HG02840 (cell line): ENCODE measurements at regions not wholly inside any gene's neighbourhood (a gene's known extent, or its start where the extent isn't known, plus 50 kb on each side); places are given as distances from the start of the nearest gene placed in this dataset.
"Not testable (repeated sequence)": the region's sequence is repeated elsewhere in the genome, so short reads cannot be mapped to it uniquely, and the experiment has no call there.

ENCODE experiments used
- ATAC-seq: cut with Tn5 transposase; IDR thresholded peaks from one replicate; pipeline ENCODE4 v1.9.1; 2021; ENCODE audit warnings: mild to moderate bottlenecking, moderate library complexity, moderate number of reproducible peaks; ENCODE audit not compliant: unreplicated experiment, low FRiP score

GRCh38 chr5:91288118-91288916 is 94.8 kb downstream of the ARRDC3 start:
- no peak for ATAC-seq

- not testable (repeated sequence) for ATAC-seq
Observed at GRCh38 chr5:91285062-91285461, 98.1 kb downstream of the ARRDC3 start.

GRCh38 chr5:91283899-91284298 is 99.2 kb downstream of the ARRDC3 start:
- no peak for ATAC-seq

GRCh38 chr5:91283326-91283725 is 99.8 kb downstream of the ARRDC3 start:
- ATAC-seq, result no peak

- ATAC-seq, result no peak
Observed at GRCh38 chr5:91282210-91282609, 100.9 kb downstream of the ARRDC3 start.

- no peak for ATAC-seq
Observed at GRCh38 chr5:91281401-91281800, 101.7 kb downstream of the ARRDC3 start.

DNA sequence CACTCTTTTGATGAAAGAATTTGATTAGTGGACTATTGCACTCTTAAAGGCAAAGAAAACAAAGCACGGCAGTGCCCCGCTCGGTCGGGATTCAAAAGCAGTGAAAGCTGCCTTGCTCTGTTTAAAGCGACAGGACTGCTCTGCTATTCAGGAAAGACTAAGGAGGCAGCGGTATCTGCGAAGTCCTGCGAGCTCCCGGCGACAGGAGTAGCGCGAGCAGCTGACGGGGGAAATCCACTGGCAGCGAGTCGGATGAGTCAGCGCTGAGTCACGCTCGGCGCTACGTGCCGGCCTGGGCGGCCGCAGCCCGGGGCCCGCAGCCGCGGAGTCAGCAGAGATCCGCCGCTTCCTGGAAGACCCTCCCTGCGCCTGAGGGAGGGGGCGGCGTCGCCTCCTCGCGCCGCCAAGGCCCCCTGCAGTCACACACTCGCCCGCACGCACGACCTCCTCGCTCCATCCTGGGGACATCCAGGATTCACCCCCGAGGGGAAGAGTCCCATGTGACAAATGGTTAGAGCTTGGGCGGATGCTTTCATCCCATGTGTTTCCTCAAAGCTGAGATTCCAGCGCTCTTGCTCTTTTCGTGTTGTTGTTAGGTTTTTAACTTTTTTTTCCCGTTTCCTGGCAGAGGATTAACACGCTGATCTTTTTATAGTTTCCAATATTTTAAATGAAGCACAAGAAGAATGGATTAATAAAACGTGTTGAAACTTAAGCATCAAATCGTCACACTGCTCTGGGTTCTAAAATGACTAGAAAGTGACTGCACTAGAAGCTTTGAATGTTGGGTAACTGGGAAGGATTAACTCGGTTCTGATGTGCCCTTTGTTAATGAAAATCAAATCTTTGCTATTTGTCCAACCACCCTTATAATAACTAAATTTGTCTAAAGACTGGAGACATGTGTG is 102.5 kb downstream of the ARRDC3 start:
- ATAC-seq, result peak; percentile 91

GRCh38 chr5:91277840-91278239 is 105.3 kb downstream of the ARRDC3 start:
- no peak for ATAC-seq

GRCh38 chr5:91277093-91277626 is 106.0 kb downstream of the ARRDC3 start:
- no peak for ATAC-seq

DNA sequence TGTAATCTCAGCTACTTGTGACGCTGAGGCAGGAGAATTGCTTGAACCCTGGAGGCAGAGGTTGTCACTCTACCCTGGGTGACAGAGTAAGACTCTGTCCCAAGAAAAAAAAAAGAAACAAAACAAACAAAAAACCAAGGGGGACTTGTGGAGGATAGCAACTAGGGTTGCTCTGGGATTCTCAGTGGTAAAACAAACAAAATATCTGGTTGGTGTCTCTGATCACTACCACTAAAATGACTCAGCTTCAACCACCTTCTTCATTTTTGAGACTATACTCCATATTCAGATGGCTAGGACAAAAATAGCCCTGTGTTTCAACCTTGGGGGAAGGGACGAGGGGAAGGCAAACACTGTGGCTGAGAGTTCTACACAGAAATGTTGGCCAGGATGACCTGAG is 110.3 kb downstream of the ARRDC3 start:
- ATAC-seq, result peak; percentile 94

DNA sequence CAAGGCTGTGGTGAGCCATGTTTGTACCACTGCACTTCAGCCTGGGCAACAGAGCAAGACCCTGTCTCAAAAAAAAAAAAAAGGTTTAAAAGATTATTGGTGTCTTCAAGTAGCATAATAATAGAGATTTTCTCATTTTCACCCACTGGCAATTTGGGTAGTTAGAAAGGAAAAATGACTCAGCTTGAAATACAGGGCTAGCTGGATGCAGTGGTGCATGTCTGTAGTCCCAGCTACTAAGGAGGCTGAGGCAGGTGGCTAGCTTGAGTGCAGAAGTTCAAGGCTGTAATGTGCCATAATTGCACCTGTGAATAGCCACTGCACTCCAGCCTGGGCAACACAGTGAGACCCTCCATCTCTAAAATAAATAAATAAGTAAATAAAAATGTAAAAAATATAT is 111.1 kb downstream of the ARRDC3 start:
- ATAC-seq, result peak; percentile 48

DNA sequence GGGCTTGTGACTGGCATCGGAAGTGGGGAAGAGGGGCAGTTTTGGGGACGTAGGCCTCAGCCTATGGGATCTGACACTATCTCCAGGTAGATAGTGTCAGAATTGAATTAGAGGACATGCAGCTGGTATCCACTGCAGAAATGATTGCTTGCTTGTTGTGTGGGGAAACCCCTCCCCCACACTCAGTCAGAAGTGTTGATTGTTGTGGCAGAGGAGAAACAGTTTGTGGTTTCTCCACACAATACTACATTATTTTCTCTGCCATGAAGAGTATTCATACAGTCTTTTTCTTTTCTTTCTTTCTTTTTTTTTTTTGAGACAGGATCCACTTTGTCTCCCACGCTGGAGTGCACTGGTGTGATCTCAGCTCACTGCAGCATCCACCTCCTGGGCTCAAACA is 113.9 kb downstream of the ARRDC3 start:
- no peak for ATAC-seq

- peak; percentile 50 for ATAC-seq
Observed at GRCh38 chr5:91266184-91266705, 116.9 kb downstream of the ARRDC3 start.

- ATAC-seq, result no peak
Observed at GRCh38 chr5:91264311-91265051, 118.6 kb downstream of the ARRDC3 start.

DNA sequence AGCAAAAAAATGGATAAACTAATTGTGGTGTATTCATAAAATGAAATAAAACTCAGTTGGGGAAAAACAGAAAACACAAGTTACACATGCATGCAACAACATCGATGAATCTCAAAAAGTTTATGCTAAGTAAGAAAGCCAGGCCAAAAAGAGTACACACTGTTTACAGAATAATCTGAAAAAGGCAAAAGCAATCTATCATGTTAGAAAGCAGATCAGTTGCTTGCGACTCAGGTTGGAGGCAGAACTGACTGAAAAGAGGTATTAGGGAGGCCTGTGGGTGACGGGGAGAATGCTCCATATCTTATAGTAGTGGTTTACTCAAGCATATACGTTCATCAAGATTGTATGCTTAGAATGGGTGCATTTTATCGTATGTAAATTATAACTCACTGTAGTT is 119.2 kb downstream of the ARRDC3 start:
- ATAC-seq, result no peak

GRCh38 chr5:91257301-91257700 is 125.8 kb downstream of the ARRDC3 start:
- ATAC-seq, result no peak

DNA sequence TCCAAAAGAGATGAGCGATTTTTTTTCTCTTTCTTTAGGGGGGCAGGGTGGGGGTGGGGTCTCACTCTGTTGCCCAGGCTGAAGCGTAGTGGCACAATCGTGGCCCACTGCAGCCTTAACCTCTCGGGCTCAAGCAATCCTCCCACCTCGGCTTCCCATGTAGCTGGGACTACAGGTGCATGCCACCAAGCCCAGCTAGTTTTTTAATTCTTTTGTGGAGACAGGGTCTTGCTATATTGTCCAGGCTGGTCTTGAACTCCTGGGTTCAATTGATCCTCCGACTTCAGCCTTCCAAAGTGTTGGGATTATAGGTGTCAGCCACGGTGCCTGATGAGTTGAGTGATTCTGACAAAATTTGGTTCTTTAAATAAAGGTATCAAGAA is 127.0 kb downstream of the ARRDC3 start:
- ATAC-seq, result no peak

DNA sequence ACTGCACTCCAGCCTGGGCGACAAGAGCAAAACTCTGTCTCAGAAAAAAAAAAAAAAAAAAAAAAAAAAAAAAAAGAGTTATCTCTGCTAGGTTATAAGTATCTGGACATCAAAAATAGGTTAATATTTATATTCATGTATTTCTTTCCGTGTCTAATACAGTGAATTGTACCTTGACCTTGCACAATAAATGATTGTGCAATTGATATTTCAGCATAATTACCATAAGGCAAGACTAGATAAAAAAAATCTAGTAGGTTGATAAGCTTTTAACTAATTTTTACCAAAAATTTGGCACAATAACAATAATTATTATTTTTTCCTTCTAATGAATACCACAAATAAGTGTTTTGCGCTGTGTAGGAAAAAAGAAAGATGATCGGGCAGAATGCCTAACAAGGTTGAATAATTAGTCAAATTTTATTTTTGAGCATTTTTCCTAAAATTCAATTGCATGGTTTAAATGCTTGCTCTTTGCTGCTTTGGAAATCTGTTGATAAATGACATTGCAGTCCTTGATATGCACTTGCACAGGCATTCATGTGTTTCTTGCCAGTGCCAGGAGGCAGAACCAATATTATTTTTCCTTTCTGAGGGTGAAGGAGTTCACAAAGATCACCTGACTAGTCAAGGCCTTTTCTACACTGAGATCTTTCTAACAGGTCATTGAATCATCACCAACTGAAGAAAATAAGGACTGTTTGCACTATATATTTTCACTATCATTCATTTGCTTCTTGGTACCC is 127.5 kb downstream of the ARRDC3 start:
- ATAC-seq, result no peak

GRCh38 chr5:91252916-91253315 is 130.2 kb downstream of the ARRDC3 start:
- no peak for ATAC-seq

DNA sequence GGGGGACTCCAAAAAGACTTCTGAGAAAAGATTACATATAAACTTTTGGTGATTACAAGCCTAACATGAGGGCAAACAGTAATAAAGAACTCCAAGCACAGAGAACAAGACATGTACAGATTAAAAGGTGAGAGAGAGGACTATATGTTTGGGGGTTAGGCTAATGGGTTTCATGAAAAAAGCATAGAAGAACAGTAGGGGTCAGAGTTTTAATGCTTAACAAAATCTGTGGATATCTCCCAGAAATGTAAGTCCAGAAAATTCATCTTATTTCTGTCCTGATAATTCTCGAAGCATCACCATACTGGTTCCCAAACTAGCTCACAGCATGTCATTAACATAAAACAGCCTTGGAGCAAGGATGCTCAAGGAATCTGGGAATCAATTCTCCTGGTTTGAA is 137.2 kb downstream of the ARRDC3 start:
- ATAC-seq, result no peak
